ENCODE measurements at regions not wholly inside any gene's neighbourhood (a gene's known extent, or its start where the extent isn't known, plus 50 kb on each side); places are given as distances from the start of the nearest gene placed in this dataset.

- H3K36me3 Mint-ChIP-seq (ENCODE audit: low read depth) = no peaks in the 10 kb centered on the region
- H3K4me3 Mint-ChIP-seq = no peak overlapping the region
- H3K9me3 Mint-ChIP-seq = no peaks in the 10 kb centered on the region
- H3K27me3 Mint-ChIP-seq (ENCODE audit: low read depth) = no peaks in the 10 kb centered on the region
- no peak overlapping the region for H3K27ac Mint-ChIP-seq (ENCODE audit: unreplicated experiment)
- DNase-seq (ENCODE audit: low read depth, low spot score) = no peak
- H3K4me1 Mint-ChIP-seq = peaks cover 6% of the 10 kb centered on the region
- no peak for TF ChIP-seq CTCF (conservative IDR thresholded peaks at IDR 0.05)
Observed at GRCh38 chr6:168873278-168874190, 380.1 kb downstream of the THBS2 start.

- Mint-ChIP-seq H3K36me3 (ENCODE audit: low read depth) (no peaks in the 10 kb centered on the region), H3K9me3 (no peaks in the 10 kb centered on the region), H3K27me3 (ENCODE audit: low read depth) (no peaks in the 10 kb centered on the region), H3K4me3 (no peak overlapping the region), H3K27ac (ENCODE audit: unreplicated experiment) (no peak overlapping the region), H3K4me1 (peaks cover 6% of the 10 kb centered on the region)
- TF ChIP-seq CTCF (conservative IDR thresholded peaks at IDR 0.05) = no peak
- DNase-seq (ENCODE audit: low read depth, low spot score) = no peak
Observed at GRCh38 chr6:168871642-168872315, 381.9 kb downstream of the THBS2 start.

GRCh38 chr6:168870982-168871381, 382.7 kb downstream of the THBS2 start:
- TF ChIP-seq CTCF (conservative IDR thresholded peaks at IDR 0.05) = no peak
- no peak overlapping the region for H3K27ac Mint-ChIP-seq (ENCODE audit: unreplicated experiment)
- DNase-seq (ENCODE audit: low read depth, low spot score) = no peak
- H3K9me3 Mint-ChIP-seq = no peaks in the 10 kb centered on the region
- H3K4me3 Mint-ChIP-seq = no peak overlapping the region
- H3K27me3 Mint-ChIP-seq (ENCODE audit: low read depth) = no peaks in the 10 kb centered on the region
- H3K36me3 Mint-ChIP-seq (ENCODE audit: low read depth) = no peaks in the 10 kb centered on the region
- H3K4me1 Mint-ChIP-seq = peaks cover 6% of the 10 kb centered on the region

GRCh38 chr6:168867247-168868102, 386.2 kb downstream of the THBS2 start:
- Mint-ChIP-seq H3K27ac (ENCODE audit: unreplicated experiment) (no peak overlapping the region), H3K4me1 (peaks cover 4% of the 10 kb centered on the region), H3K4me3 (no peak overlapping the region), H3K9me3 (no peaks in the 10 kb centered on the region), H3K27me3 (ENCODE audit: low read depth) (no peaks in the 10 kb centered on the region), H3K36me3 (ENCODE audit: low read depth) (no peaks in the 10 kb centered on the region)
- no peak for TF ChIP-seq CTCF (conservative IDR thresholded peaks at IDR 0.05)
- no peak for DNase-seq (ENCODE audit: low read depth, low spot score)

- H3K9me3 Mint-ChIP-seq = no peaks in the 10 kb centered on the region
- H3K27me3 Mint-ChIP-seq (ENCODE audit: low read depth) = no peaks in the 10 kb centered on the region
- no peak for TF ChIP-seq CTCF (conservative IDR thresholded peaks at IDR 0.05)
- no peaks in the 10 kb centered on the region for H3K36me3 Mint-ChIP-seq (ENCODE audit: low read depth)
- H3K4me1 Mint-ChIP-seq = peaks cover 4% of the 10 kb centered on the region
- H3K27ac Mint-ChIP-seq (ENCODE audit: unreplicated experiment) = no peak overlapping the region
- no peak for DNase-seq (ENCODE audit: low read depth, low spot score)
- H3K4me3 Mint-ChIP-seq = no peak overlapping the region
Observed at GRCh38 chr6:168866534-168866933, 387.1 kb downstream of the THBS2 start.

All from neural crest cell (in vitro differentiated cells).